ENCODE measurements at regions not wholly inside any gene's neighbourhood (a gene's known extent, or its start where the extent isn't known, plus 50 kb on each side); places are given as distances from the start of the nearest gene placed in this dataset.

DNA sequence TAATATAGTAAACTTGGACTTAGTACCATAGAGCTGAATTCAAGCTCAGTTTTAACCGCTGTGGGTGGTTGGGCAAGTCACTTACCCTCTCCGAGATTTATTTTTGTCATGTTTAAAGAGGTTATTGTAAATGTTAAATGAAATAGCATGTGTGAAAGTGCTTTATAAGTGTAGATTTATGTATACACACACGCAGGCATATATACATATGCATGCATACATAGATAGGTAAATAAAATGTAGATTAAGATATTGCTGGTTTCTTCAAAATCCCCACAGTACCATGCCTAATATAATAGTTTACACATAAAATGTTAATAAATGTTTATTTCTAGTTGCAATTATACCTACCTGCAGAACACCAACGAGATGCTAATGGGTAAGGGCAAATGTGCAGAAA lies 164.5 kb upstream of the EGFLAM start:
- DNase-seq: no peak

DNA sequence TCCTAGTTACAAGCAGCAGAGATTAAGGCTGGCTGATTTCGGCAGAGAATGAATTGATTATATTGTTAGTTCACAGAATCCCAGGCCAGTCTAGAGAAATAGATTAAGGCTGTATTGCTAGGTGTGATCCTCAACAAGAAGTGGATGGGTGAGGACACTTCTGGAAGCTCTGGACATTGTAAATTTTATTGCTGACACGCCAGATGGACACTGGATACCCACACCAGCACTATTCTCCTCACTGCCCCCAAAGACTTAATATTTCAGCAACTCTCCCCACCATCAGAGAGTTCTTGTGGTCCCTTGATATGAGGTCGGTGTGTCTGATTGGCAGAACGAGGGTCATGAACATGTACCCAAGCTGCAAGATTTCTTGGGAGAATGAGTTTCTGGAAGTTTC lies 171.6 kb upstream of the EGFLAM start:
- DNase-seq: no peak

DNA sequence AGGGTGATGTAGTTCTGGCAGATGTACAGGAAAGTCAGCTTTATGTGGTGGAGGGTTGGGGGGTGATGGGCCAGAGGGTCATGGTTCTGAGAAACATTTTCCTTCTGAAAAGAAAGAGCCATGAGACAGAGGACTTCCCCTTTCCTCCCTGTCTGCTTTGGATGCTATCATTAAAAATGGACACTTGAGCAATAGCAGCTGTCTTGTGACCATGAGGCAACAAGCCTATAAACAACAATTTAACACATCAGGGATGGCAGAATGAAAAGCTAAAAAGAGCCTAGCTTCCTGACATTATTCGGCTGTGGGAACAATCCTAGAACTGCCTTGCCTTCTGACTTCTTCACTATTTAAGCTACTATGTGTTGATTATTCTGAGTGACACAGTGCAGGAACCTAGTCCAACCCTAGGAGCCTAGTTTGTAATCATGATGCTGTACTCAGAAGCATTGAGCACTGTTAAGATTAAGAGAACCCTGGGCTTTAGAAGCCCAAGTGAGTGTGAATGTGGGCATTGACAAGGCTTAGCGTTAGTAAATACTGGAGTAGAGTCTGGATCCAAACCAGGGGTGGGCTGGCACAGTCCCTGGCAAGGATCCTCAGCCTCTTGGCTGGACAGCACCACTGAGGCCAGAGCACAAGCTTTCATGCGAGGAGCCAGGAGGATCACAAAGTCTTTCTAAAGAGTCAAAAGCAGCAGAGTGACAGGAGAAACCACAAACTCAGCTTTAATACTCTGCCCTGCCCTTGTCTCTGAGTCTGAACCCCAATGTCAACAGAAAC lies 178.5 kb upstream of the EGFLAM start:
- no peak for DNase-seq

DNA sequence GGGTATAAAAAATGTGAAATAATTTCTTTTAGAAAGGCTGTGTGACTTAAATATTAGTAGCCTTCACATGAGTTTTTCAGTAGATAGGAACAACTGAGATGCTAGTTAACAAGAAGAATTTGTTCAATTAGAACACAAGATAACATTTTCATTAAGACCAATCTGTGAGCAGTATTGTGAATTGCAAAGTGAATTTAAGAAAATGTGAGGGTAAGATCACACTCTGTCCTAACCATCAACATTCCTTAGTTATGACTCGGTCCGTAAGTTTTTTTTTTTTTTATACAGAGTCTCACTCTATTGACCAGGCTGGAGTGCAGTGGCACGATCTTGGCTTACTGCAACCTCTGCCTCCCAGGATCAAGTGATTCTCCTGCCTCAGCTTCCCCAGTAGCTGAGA lies 180.2 kb upstream of the EGFLAM start:
- no peak for DNase-seq

GRCh38 chr5:38077652-38078051 lies 180.7 kb upstream of the EGFLAM start:
- DNase-seq: no peak

GRCh38 chr5:38071831-38072694 lies 186.3 kb upstream of the EGFLAM start:
- DNase-seq: no peak

DNA sequence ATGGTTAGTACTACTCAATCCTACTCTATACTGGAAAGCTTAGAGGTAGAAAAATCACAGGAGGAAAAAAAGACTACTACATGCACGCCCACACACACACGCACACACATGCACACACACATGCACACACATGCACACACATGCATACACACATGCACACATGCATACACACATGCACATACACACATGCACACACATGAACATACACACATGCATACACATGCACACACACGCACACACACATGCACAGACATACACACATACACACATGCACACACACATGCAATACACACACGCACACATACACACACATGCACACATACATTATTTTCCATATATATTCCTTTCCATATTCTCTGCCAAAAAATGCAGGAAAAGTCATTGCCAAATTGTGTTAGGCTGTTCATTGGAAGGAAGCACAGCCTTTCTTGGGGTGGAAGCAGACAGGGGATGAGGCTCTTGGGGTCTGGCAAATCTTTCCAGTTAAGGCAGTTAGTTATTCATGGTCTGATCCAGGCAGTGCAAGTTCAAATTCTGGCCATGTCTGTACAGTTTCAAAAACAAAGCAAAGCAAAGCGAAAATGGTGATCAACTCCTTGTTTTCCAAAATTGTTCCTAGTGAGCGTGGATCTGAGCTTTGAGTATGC lies 187.9 kb upstream of the EGFLAM start:
- DNase-seq: no peak

DNA sequence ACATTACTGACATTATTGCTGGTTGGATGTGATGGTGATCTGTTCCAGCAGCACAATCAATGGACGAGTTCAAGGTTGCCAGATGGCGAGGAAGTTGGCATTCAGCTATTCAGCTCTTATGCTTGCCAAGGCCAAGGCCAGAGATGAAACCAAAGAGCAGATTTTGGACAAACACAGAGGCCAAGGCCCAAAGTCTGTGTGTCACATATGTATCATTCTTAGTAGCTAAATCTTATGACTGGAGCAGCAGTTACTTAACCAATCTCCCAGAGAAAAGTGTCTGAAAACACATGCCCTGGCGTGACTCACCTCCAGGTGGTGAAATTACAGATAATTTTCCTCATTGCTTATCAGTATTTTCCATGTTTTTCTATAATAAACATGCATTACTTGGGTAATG lies 189.0 kb upstream of the EGFLAM start:
- DNase-seq: no peak

DNA sequence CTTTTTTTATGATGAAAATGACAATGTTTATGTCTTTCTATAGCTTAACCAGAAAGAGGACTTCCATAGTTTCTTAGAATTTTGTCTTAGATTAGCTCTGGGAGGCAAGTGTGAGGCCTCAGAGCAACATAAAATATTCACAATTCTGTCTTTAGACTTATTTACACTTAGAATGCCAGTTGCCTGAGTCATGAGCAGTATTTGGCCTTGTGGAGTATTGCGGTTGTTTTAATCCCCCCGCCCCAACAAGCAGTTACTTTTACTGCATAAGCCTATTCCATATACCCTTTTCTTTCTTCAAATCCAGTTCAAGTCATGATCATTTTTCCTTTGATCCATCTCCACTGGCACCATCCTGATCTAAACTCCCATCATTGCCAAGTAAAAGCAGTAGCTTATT lies 198.0 kb upstream of the EGFLAM start:
- DNase-seq: no peak

GRCh38 chr5:38059876-38060275 lies 198.5 kb upstream of the EGFLAM start:
- no peak for DNase-seq

GRCh38 chr5:38051711-38052511 lies 206.4 kb upstream of the EGFLAM start:
- DNase-seq: no peak

DNA sequence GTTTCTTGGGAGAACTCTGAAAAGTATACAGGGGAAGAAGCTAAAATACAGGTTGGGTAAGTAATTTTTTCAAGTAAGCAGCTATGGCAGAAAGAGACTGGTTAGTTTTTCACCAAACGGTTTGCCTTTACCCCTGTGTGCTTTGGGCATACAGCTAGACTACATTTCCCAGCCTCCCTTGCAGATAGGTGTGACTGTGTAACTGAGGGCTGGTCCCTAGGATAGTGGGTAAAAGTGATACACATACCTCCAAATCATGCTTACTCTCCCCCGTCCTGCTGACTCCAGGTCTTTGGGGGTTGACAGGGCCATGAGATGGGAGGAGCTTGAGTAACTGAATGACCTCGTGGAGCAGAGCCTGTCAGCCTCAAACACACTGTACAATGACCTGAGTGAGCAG lies 208.6 kb upstream of the GDNF start:
- no peak for DNase-seq

- no peak for DNase-seq
Observed at GRCh38 chr5:38046103-38046502, 206.3 kb upstream of the GDNF start.

DNA sequence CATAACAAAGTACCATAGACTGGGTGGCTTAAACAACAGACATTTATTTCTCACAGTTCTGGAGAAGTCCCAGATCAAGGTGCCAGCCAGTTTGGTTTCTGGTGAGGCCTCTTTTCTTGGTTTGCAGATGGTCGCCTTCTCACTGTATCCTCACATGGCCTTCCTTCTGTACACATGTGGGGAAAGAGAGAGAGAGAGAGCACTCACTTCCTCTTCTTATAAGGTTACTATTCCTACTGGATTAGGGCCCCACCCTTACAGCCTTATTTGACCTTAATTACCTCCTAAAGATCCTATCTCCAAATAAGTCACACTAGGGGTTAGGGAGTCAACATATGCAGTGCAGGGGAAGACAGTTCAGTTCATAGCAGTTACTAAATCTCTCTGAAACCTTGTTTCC lies 205.6 kb upstream of the GDNF start:
- DNase-seq: no peak

DNA sequence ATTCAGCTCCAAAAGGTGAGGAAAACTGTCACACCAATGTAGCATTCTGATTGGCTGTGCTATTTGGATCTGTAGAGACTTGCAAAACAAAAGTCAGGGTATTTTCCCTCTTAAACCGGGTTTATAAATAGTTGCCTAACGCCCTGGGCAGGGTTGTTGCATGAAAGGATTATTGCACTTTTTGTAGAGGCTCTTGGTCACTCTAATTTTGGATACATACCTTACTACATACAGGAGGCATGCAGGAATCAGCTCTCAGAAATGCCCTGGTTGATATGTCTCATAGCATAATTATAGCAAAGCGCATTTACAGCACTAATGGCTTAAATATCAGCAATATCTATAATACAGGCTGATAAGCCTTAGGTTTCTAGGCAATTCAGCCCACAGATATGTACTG lies 200.0 kb upstream of the GDNF start:
- no peak for DNase-seq

GRCh38 chr5:38039091-38039490 lies 199.2 kb upstream of the GDNF start:
- no peak for DNase-seq

DNA sequence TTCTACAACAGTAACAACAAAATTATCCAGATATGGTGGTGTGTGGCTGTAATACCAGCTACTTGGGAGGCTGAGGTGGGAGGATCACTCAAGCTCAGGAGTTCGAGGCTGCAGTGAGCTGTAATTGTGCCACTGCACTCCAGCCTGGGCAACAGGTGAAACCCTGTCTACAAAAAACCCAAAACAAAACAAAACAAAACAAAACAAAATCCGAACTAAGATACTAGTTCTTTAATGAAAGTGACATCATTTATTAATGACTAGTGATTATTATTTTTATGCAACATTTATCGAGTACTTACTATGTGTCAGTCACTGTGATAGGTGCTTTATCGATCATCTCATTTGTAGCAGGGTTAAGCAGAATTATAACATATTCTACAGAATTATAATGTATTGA lies 196.9 kb upstream of the GDNF start:
- no peak for DNase-seq

GRCh38 chr5:38032149-38032548 lies 192.3 kb upstream of the GDNF start:
- no peak for DNase-seq

DNA sequence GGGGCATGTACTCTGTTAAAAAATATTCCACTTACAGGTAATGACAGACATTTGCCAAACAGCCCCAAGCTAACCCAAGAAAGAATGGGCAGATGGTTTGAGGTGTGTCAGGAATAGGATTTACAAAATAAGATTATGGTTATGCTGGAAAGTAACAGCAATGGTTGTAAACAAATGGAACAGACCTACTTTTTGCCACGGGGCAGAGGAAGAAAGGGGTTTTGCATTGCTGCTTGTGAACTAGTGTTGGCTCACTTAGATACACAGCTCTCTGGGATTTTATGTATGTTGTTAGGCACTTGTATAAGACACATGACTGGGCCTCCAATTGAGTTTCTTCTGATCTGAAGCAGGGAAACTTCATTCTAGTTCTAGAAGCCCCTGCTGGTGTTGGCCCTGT lies 191.5 kb upstream of the GDNF start:
- DNase-seq: no peak

DNA sequence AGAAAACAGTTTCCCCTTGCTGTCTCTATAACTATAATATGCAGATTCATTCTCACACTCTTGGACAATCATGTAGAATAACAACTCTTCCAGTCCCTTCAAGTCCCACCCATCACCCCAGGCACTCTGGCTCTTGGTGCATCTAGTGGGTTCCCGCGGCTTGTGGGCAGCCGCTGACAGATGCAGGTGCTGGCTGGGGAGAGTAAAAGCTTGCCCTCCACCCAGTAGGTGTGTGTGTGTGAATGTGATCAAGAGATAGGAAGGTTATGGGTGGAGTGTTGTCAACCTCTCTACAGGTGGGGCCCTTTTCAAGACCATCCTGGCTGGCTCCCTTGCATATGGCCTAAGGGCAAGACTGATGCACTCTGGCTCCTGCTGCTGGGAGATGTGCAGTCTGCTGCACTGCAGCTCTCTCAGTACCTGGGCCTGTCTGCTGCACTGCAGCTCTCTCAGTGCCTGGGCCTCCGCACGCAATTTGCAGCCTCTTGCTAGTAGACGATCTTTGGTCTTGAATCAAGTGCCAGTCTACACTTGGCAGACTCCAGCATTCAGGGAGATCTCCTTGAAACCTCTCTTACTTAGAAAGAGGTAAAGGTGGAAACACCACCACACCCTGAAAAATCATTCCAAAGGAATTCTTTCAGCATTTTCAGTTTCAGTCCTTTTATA lies 189.7 kb upstream of the GDNF start:
- DNase-seq: no peak

GRCh38 chr5:38023799-38024198 lies 184.0 kb upstream of the GDNF start:
- no peak for DNase-seq

GRCh38 chr5:38023371-38023770 lies 183.5 kb upstream of the GDNF start:
- DNase-seq: no peak
